ENCODE measurements at regions not wholly inside any gene's neighbourhood (a gene's known extent, or its start where the extent isn't known, plus 50 kb on each side); places are given as distances from the start of the nearest gene placed in this dataset.
A peak's percentile ranks its signal among the peaks of the same experiment; 100 is the strongest.

DNA sequence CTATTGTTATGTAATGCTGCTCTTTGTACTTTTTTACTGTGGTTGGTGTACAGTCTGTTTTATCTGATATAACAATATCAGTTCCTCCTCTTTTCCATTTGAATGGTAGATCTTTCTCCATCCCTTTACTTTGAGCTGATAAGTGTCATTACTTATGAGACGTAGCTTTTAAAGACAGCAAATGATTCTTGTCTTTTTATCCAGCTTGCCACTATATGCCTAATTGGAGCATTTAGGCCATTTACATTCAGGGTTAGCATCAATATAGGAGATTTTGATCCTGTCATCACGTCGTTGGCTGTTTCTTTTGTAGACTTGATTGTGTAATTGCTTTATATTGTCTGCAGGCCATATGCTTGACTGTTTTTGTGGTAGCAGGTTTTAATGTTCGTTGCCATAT is 894.2 kb upstream of the ATXN8OS start:
- no peaks in the 10 kb centered on the region; the same call in 1 of the 2 replicates for H3K9me3 ChIP-seq
- peaks cover 15% of the 10 kb centered on the region for H3K4me1 ChIP-seq
- no peaks in the 10 kb centered on the region for H3K36me3 ChIP-seq
- no peak for DNase-seq
- no peak overlapping the region for H3K4me3 ChIP-seq (ENCODE audit: low read depth, low read length)
- TF ChIP-seq, protein P1, sequence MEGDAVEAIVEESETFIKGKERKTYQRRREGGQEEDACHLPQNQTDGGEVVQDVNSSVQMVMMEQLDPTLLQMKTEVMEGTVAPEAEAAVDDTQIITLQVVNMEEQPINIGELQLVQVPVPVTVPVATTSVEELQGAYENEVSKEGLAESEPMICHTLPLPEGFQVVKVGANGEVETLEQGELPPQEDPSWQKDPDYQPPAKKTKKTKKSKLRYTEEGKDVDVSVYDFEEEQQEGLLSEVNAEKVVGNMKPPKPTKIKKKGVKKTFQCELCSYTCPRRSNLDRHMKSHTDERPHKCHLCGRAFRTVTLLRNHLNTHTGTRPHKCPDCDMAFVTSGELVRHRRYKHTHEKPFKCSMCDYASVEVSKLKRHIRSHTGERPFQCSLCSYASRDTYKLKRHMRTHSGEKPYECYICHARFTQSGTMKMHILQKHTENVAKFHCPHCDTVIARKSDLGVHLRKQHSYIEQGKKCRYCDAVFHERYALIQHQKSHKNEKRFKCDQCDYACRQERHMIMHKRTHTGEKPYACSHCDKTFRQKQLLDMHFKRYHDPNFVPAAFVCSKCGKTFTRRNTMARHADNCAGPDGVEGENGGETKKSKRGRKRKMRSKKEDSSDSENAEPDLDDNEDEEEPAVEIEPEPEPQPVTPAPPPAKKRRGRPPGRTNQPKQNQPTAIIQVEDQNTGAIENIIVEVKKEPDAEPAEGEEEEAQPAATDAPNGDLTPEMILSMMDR (IDR thresholded peaks at IDR 0.05; ENCODE audit: low read depth, low read length): no peak
- H3K27me3 ChIP-seq: no peaks in the 10 kb centered on the region

DNA sequence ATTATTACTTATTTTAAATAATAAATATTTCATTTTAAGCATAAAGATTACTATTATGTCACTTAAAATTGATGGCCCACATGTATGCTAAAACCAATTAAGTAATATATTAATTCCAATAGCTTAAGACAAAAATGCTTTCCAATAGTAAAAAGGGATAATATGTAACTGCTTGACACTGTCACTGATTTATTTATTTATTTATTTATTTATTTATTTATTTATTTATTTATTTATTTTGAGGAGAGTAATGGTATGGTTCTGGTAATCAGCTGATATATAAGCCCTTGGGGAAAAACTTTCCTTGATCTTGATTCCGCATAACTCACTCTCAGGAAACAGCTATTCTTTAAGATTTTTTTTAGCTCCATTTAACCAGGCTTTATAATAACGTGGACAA is 903.0 kb upstream of the ATXN8OS start:
- DNase-seq: no peak
- Histone ChIP-seq H3K9me3 (no peaks in the 10 kb centered on the region), H3K4me3 (ENCODE audit: low read depth, low read length) (no peak overlapping the region), H3K4me1 (peaks cover 4% of the 10 kb centered on the region; the same call in 1 of the 2 replicates), H3K36me3 (no peaks in the 10 kb centered on the region), H3K27me3 (no peaks in the 10 kb centered on the region)
- TF ChIP-seq, protein P1 (IDR thresholded peaks at IDR 0.05; ENCODE audit: low read depth, low read length): no peak

DNA sequence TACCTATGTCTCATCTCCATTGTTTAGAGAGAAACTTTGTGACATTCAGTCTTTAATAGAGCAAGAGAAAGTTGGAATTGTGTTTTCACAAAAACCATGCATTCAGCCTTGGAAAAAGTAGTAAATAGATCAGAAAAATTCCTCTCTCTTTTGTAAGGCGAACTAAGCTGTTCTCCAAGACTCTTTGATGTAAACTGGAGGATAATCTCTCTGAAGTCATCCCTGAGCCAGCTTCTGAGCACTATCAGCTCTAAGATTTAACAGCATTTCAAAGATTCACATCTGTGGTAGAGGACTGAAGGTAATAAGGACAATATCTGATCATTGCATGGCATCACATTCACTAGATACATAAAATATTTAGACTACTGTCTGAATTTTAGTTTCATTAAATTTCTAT is 904.6 kb upstream of the ATXN8OS start:
- no peaks in the 10 kb centered on the region for H3K27me3 ChIP-seq
- TF ChIP-seq, protein P1 (IDR thresholded peaks at IDR 0.05; ENCODE audit: low read depth, low read length): no peak

DNA sequence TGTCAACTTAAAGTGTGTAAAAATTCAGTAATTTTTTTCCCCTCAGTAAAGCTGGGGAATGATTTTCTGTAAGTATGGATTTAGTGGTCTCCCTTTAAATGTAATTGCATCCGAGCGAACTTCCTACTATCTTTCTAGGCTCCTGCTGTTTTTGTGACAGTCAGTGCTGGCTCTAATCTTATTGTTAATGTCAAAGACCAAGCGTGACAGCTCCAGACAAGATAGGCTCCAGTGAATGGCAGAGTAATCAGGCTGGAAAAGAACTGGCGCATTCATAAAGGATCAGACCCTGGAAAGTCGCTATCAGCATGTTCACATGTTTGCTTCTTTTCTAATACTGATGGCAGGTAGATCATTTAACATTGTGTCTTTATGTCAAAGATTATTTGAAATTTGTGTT is 908.0 kb upstream of the ATXN8OS start:
- DNase-seq: peak; percentile 69
- Histone ChIP-seq H3K27me3 (no peaks in the 10 kb centered on the region), H3K9me3 (no peaks in the 10 kb centered on the region), H3K4me1 (peaks cover 16% of the 10 kb centered on the region), H3K36me3 (no peaks in the 10 kb centered on the region), H3K4me3 (ENCODE audit: low read depth, low read length) (peak overlapping the region; percentile 10; the same call in 1 of the 2 replicates)
- TF ChIP-seq, protein P1 (IDR thresholded peaks at IDR 0.05; ENCODE audit: low read depth, low read length): no peak

More for the DNA sequence above, 904.6 kb upstream of the ATXN8OS start:
- H3K4me3 ChIP-seq (ENCODE audit: low read depth, low read length): no peak overlapping the region
- peaks cover 16% of the 10 kb centered on the region for H3K4me1 ChIP-seq
- no peaks in the 10 kb centered on the region for H3K36me3 ChIP-seq
- no peaks in the 10 kb centered on the region for H3K9me3 ChIP-seq
- DNase-seq: no peak

DNA sequence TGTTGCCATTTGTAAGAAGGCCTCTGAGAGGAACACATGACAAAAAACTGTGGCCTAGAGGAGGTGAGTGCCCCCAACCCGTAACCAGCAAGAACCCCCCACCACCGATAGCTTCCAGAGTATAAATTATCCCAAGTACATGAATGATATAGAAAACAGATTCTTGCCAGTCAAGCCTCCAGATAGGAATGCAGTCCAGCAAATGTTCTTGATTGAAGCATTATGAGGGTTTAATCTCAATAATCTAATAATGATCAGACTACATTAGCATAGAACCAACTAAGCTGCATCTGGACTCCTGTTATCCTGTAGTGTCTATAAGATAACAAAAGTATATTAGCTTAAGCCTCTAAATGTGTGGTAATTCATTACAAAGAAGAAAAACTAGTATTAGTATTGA is 908.9 kb upstream of the ATXN8OS start:
- Histone ChIP-seq H3K36me3 (no peaks in the 10 kb centered on the region), H3K27me3 (no peaks in the 10 kb centered on the region)
- TF ChIP-seq, protein P1 (IDR thresholded peaks at IDR 0.05; ENCODE audit: low read depth, low read length): no peak

DNA sequence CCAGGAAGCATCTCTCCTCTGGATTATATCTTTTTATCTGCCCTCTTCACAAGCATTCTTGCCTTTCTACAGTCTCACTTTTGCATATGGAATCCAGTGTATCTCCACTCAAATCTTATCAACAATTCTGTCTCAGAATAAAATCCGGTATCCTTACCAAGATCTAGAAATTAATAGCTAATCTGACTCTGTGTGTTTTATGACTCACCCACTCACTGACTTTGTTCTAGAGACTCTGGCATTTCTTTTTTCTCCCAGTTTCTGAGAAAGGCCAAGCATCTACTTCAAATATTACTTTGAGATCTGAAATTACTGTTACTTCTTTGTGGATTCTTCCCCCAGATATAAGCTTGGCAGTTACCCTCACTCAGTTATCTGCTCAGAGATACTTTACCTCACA is 913.5 kb upstream of the ATXN8OS start:
- H3K9me3 ChIP-seq: no peaks in the 10 kb centered on the region
- no peaks in the 10 kb centered on the region for H3K27me3 ChIP-seq
- H3K4me1 ChIP-seq: peaks cover 9% of the 10 kb centered on the region
- H3K4me3 ChIP-seq (ENCODE audit: low read depth, low read length): no peak overlapping the region
- TF ChIP-seq, protein P1 (IDR thresholded peaks at IDR 0.05; ENCODE audit: low read depth, low read length): no peak
- no peaks in the 10 kb centered on the region for H3K36me3 ChIP-seq
- DNase-seq: no peak

More for the DNA sequence above, 908.9 kb upstream of the ATXN8OS start:
- peak; percentile 51 for DNase-seq
- Histone ChIP-seq H3K9me3 (no peaks in the 10 kb centered on the region), H3K4me3 (ENCODE audit: low read depth, low read length) (no peak overlapping the region), H3K4me1 (peaks cover 16% of the 10 kb centered on the region)
